Common myeloid progenitor, CD34-positive (primary cell): ENCODE measurements at regions not wholly inside any gene's neighbourhood (a gene's known extent, or its start where the extent isn't known, plus 50 kb on each side); places are given as distances from the start of the nearest gene placed in this dataset.

Source experiments
- CTCF ChIA-PET: fragments of 350-600 bp; sonication (Branson Sonifier 250); formaldehyde crosslinking; loops from one replicate; lab custom pipeline; 2021; ENCODE audit warnings: antibody characterized with exemption; lab: Charles Lee
- POLR2A ChIA-PET: fragments of 350-600 bp; sonication (Branson Sonifier 250); formaldehyde crosslinking; loops from one replicate; lab custom pipeline; 2021; ENCODE audit warnings: antibody characterized with exemption; lab: Charles Lee
- DNase-seq, 3 donors: peaks; one replicate each; pipeline versions ENCODE4 v3.0.0 to v3.0.0-alpha.2; 2013
- H3K27ac ChIP-seq, 2 experiments: 1 replicate in 1 of 2; 2 replicates in 1 of 2; pipeline ENCODE4 v1.7.0; 2013; ENCODE audit warnings: inconsistent platforms in 2 of 2, low read length in 2 of 2, mild to moderate bottlenecking in 2 of 2, low read depth in 1 of 2, moderate library complexity in 1 of 2; ENCODE audit not compliant: severe bottlenecking in 2 of 2, insufficient read depth in 1 of 2, poor library complexity in 1 of 2
- H3K27me3 ChIP-seq, 5 experiments: replicated peaks in 2 of 5; 1 replicate in 3 of 5; 2 replicates in 2 of 5; pipeline versions ENCODE4 v1.6.1 to v1.7.0; 2013; ENCODE audit warnings: low read length in 4 of 5, mild to moderate bottlenecking in 2 of 5, moderate library complexity in 2 of 5, inconsistent platforms in 1 of 5; ENCODE audit not compliant: insufficient read depth in 5 of 5, control insufficient read depth in 4 of 5
- H3K36me3 ChIP-seq, 4 experiments: 1 replicate in 2 of 4; 2 replicates in 2 of 4; pipeline versions ENCODE4 v1.6.1 to v1.7.0; 2013; ENCODE audit warnings: low read length in 3 of 4, control low read depth in 1 of 4, mild to moderate bottlenecking in 1 of 4; ENCODE audit not compliant: control insufficient read depth in 4 of 4, insufficient read depth in 4 of 4
- H3K4me1 ChIP-seq, 4 experiments: 1 replicate in 3 of 4; 2 replicates in 1 of 4; pipeline versions ENCODE4 v1.6.1 to v1.7.1; 2013; ENCODE audit warnings: low read length in 3 of 4, mild to moderate bottlenecking in 3 of 4, control low read depth in 1 of 4, inconsistent platforms in 1 of 4, moderate library complexity in 1 of 4; ENCODE audit not compliant: control insufficient read depth in 4 of 4, insufficient read depth in 4 of 4; ENCODE audit errors: control extremely low read depth in 1 of 4
- H3K4me3 ChIP-seq, 7 experiments: 1 replicate in 4 of 7; 2 replicates in 3 of 7; pipeline versions ENCODE4 v1.5.1 to v1.7.0; 2013; ENCODE audit warnings: mild to moderate bottlenecking in 7 of 7, low read length in 6 of 7, moderate library complexity in 6 of 7, inconsistent platforms in 2 of 7, low read depth in 2 of 7, control low read depth in 1 of 7; ENCODE audit not compliant: insufficient read depth in 4 of 7, control insufficient read depth in 1 of 7; ENCODE audit errors: extremely low read depth in 1 of 7
- H3K9me3 ChIP-seq, 5 experiments: 1 replicate in 4 of 5; 2 replicates in 1 of 5; pipeline versions ENCODE4 v1.6.1 to v1.7.1; 2013; ENCODE audit warnings: low read length in 4 of 5, mild to moderate bottlenecking in 2 of 5, inconsistent platforms in 1 of 5, low read depth in 1 of 5, moderate library complexity in 1 of 5; ENCODE audit not compliant: control insufficient read depth in 4 of 5, insufficient read depth in 2 of 5; ENCODE audit errors: control extremely low read depth in 1 of 5
- WGBS: methylation state at CpG from one replicate; pipeline ENCODE4 v1.1.5; 2013; ENCODE audit not compliant: insufficient coverage; 5-methylcytosine and 5-hydroxymethylcytosine counted together

GRCh38 chrX:122439831-122440230, 744.2 kb upstream of the GRIA3 start:
- POLR2A ChIA-PET: no interaction called here
- Histone ChIP-seq H3K27ac (no peak overlapping the region), H3K27me3 (no peaks in the 10 kb centered on the region), H3K4me3 (no peak overlapping the region), H3K4me1 (no peaks in the 10 kb centered on the region), H3K36me3 (no peaks in the 10 kb centered on the region), H3K9me3 (peaks cover 0 to 5% (median 4%) of the 10 kb centered on the region in 5 experiments)
- CTCF ChIA-PET: no interaction called here
- no peak for DNase-seq

- Histone ChIP-seq H3K4me3 (no peak overlapping the region), H3K4me1 (no peaks in the 10 kb centered on the region), H3K27me3 (no peaks in the 10 kb centered on the region), H3K36me3 (no peaks in the 10 kb centered on the region), H3K9me3 (peaks cover 0 to 5% (median 4%) of the 10 kb centered on the region in 5 experiments), H3K27ac (no peak overlapping the region)
- DNase-seq: no peak
- POLR2A ChIA-PET: no interaction called here
- CTCF ChIA-PET: no interaction called here
These were observed 743.2 kb upstream of the GRIA3 start for GRCh38 chrX:122440832-122441231.

GRCh38 chrX:122441451-122441850, 742.6 kb upstream of the GRIA3 start:
- H3K36me3 ChIP-seq: no peaks in the 10 kb centered on the region
- no peaks in the 10 kb centered on the region for H3K4me1 ChIP-seq
- POLR2A ChIA-PET: no interaction called here
- H3K4me3 ChIP-seq: no peak overlapping the region
- H3K27me3 ChIP-seq: no peaks in the 10 kb centered on the region
- peaks cover 0 to 5% (median 4%) of the 10 kb centered on the region in 5 experiments for H3K9me3 ChIP-seq
- CTCF ChIA-PET: no interaction called here
- DNase-seq: no peak
- H3K27ac ChIP-seq: no peak overlapping the region
- WGBS: 100% methylated on average over 1 of the region's 1 CpG

- peaks cover 0 to under 1% (median 0%) of the 10 kb centered on the region in 5 experiments for H3K9me3 ChIP-seq
- no peak overlapping the region for H3K27ac ChIP-seq
- ChIA-PET CTCF (no interaction called here), POLR2A (no interaction called here)
- H3K4me1 ChIP-seq: no peaks in the 10 kb centered on the region
- no peak overlapping the region for H3K4me3 ChIP-seq
- H3K27me3 ChIP-seq: no peaks in the 10 kb centered on the region
- H3K36me3 ChIP-seq: no peaks in the 10 kb centered on the region
- DNase-seq: no peak
These were observed 738.6 kb upstream of the GRIA3 start for GRCh38 chrX:122445466-122445865.

GRCh38 chrX:122464341-122464740, 719.7 kb upstream of the GRIA3 start:
- CTCF ChIA-PET: no interaction called here
- POLR2A ChIA-PET: no interaction called here
- no peak for DNase-seq
- WGBS: 60% methylated on average over 1 of the region's 3 CpGs
- H3K4me3 ChIP-seq: no peak overlapping the region
- no peaks in the 10 kb centered on the region for H3K27me3 ChIP-seq
- H3K36me3 ChIP-seq: no peaks in the 10 kb centered on the region
- H3K9me3 ChIP-seq: no peaks in the 10 kb centered on the region
- no peak overlapping the region for H3K27ac ChIP-seq
- H3K4me1 ChIP-seq: no peaks in the 10 kb centered on the region

- no peaks in the 10 kb centered on the region for H3K36me3 ChIP-seq
- ChIA-PET CTCF (interaction anchor here (0.7 kb wide), 1 partner anchor 369 kb away, joined by 3 read pairs; no protein-coding TSS in a partner anchor), POLR2A (no interaction called here)
- no peaks in the 10 kb centered on the region for H3K9me3 ChIP-seq
- H3K4me1 ChIP-seq: no peaks in the 10 kb centered on the region
- DNase-seq: no peak
- no peaks in the 10 kb centered on the region for H3K27me3 ChIP-seq
- H3K27ac ChIP-seq: no peak overlapping the region
- H3K4me3 ChIP-seq: no peak overlapping the region
These were observed 708.8 kb upstream of the GRIA3 start for GRCh38 chrX:122475306-122475705.

GRCh38 chrX:122500556-122500955, 683.5 kb upstream of the GRIA3 start:
- CTCF ChIA-PET: no interaction called here
- POLR2A ChIA-PET: no interaction called here

More at GRCh38 chrX:122500556-122500955, 683.5 kb upstream of the GRIA3 start:
- no peaks in the 10 kb centered on the region for H3K4me1 ChIP-seq
- no CpG with 5 or more reads among the region's 2 CpGs for WGBS
- peaks cover 0 to 1% (median 0%) of the 10 kb centered on the region in 5 experiments for H3K9me3 ChIP-seq
- no peak for DNase-seq
- H3K27me3 ChIP-seq: no peaks in the 10 kb centered on the region
- no peak overlapping the region for H3K4me3 ChIP-seq
- H3K27ac ChIP-seq: no peak overlapping the region
- no peaks in the 10 kb centered on the region for H3K36me3 ChIP-seq
